HEK293 (cell line): ENCODE measurements at regions not wholly inside any gene's neighbourhood (a gene's known extent, or its start where the extent isn't known, plus 50 kb on each side); places are given as distances from the start of the nearest gene placed in this dataset.

Experiments
- CTCF ChIA-PET: fragments of 350-600 bp; formaldehyde crosslinking; extraction: SDS; loops from one replicate; lab custom pipeline; 2021; ENCODE audit warnings: antibody characterized with exemption; lab: Yijun Ruan, JAX
- POLR2A ChIA-PET: fragments of 300-600 bp; formaldehyde crosslinking; extraction: SDS; loops from one replicate; lab custom pipeline; 2020; ENCODE audit warnings: antibody characterized with exemption, inconsistent platforms; lab: Yijun Ruan, JAX
- H3K27ac ChIP-seq: fragments of 200-500 bp; sonication (Bioruptor generic); 2 replicates; pipeline ENCODE4 v1.5.1; 2014; ENCODE audit warnings: low read depth, low read length, control low read depth, inconsistent platforms; ENCODE audit errors: extremely low read depth
- H3K36me3 ChIP-seq, 2 experiments: fragments of 200-500 bp in 1 of 2; sonication (Bioruptor generic) in 1 of 2; 1 replicate in 1 of 2; 2 replicates in 1 of 2; pipeline ENCODE4 v1.5.1; 2014 to 2017; ENCODE audit warnings: inconsistent platforms in 2 of 2, low read length in 2 of 2; ENCODE audit not compliant: control insufficient read depth in 2 of 2, insufficient read depth in 1 of 2
- H3K4me1 ChIP-seq: fragments of 200-500 bp; sonication (Bioruptor generic); 2 replicates; pipeline ENCODE4 v1.5.1; 2014; ENCODE audit warnings: mild to moderate bottlenecking, low read length, inconsistent platforms; ENCODE audit not compliant: control insufficient read depth, insufficient read depth
- H3K4me3 ChIP-seq: 2 replicates; pipeline ENCODE4 v1.5.1; 2011; ENCODE audit warnings: low read depth, mild to moderate bottlenecking, control low read depth, low read length, moderate library complexity
- H3K9me3 ChIP-seq: fragments of 200-500 bp; sonication (Bioruptor generic); 2 replicates; pipeline ENCODE4 v1.5.1; 2014; ENCODE audit warnings: low read depth, low read length, inconsistent platforms; ENCODE audit not compliant: control insufficient read depth, insufficient read depth
- BCL6B ChIP-seq: fragments of 450-650 bp; formaldehyde crosslinking; IDR thresholded peaks from 2 replicates; pipeline ENCODE4 v1.5.1; 2017; ENCODE audit warnings: missing biosample characterization, missing genetic modification characterization
- GLI4 ChIP-seq: fragments of 450-650 bp; formaldehyde crosslinking; IDR thresholded peaks from 2 replicates; pipeline ENCODE4 v1.5.1; 2016; ENCODE audit warnings: missing biosample characterization, missing genetic modification characterization
- HIC1 ChIP-seq: fragments of 450-650 bp; formaldehyde crosslinking; IDR thresholded peaks from 2 replicates; pipeline ENCODE4 v1.5.1; 2016; ENCODE audit warnings: missing biosample characterization, missing genetic modification characterization
- KLF17 ChIP-seq: fragments of 450-650 bp; formaldehyde crosslinking; IDR thresholded peaks from 2 replicates; pipeline ENCODE4 v1.5.1; 2016; ENCODE audit warnings: missing biosample characterization, missing genetic modification characterization
- KLF8 ChIP-seq: fragments of 450-650 bp; formaldehyde crosslinking; IDR thresholded peaks from 2 replicates; pipeline ENCODE4 v1.5.1; 2016; ENCODE audit warnings: missing biosample characterization, missing genetic modification characterization
- OSR2 ChIP-seq: fragments of 450-650 bp; formaldehyde crosslinking; IDR thresholded peaks from 2 replicates; pipeline ENCODE4 v1.5.1; 2016; ENCODE audit warnings: missing biosample characterization, missing genetic modification characterization
- OVOL3 ChIP-seq: fragments of 450-650 bp; formaldehyde crosslinking; IDR thresholded peaks from 2 replicates; pipeline ENCODE4 v1.5.1; 2016; ENCODE audit warnings: missing biosample characterization, missing genetic modification characterization
- REPIN1 ChIP-seq: fragments of 450-650 bp; formaldehyde crosslinking; IDR thresholded peaks from 2 replicates; pipeline ENCODE4 v1.5.1; 2017; ENCODE audit warnings: missing biosample characterization, missing genetic modification characterization, low read depth
- YY2 ChIP-seq: fragments of 450-650 bp; formaldehyde crosslinking; IDR thresholded peaks from 2 replicates; pipeline ENCODE4 v1.5.1; 2016; ENCODE audit warnings: missing biosample characterization, missing genetic modification characterization
- ZBTB48 ChIP-seq: fragments of 450-650 bp; formaldehyde crosslinking; IDR thresholded peaks from 2 replicates; pipeline ENCODE4 v1.5.1; 2016; ENCODE audit warnings: missing biosample characterization, missing genetic modification characterization
- ZFHX2 ChIP-seq: fragments of 450-650 bp; formaldehyde crosslinking; conservative IDR thresholded peaks from 2 replicates; pipeline ENCODE4 v1.5.1; 2016; ENCODE audit warnings: missing biosample characterization, missing genetic modification characterization
- ZFP41 ChIP-seq: fragments of 450-650 bp; formaldehyde crosslinking; IDR thresholded peaks from 2 replicates; pipeline ENCODE4 v1.5.1; 2016; ENCODE audit warnings: missing biosample characterization, missing genetic modification characterization, borderline replicate concordance
- ZNF114 ChIP-seq: fragments of 450-650 bp; formaldehyde crosslinking; IDR thresholded peaks from 2 replicates; pipeline ENCODE4 v1.5.0; 2017; ENCODE audit warnings: missing biosample characterization, missing genetic modification characterization
- ZNF211 ChIP-seq: fragments of 450-650 bp; formaldehyde crosslinking; IDR thresholded peaks from 2 replicates; pipeline ENCODE4 v1.5.1; 2016; ENCODE audit warnings: low read depth, missing biosample characterization, missing genetic modification characterization
- ZNF311 ChIP-seq: fragments of 450-650 bp; formaldehyde crosslinking; IDR thresholded peaks from 2 replicates; pipeline ENCODE4 v1.5.1; 2017; ENCODE audit warnings: missing biosample characterization, missing genetic modification characterization, borderline replicate concordance
- ZNF354C ChIP-seq: fragments of 450-650 bp; formaldehyde crosslinking; IDR thresholded peaks from 2 replicates; pipeline ENCODE4 v1.5.1; 2016; ENCODE audit warnings: missing biosample characterization, missing genetic modification characterization, low read depth, borderline replicate concordance
- ZNF398 ChIP-seq: fragments of 450-650 bp; formaldehyde crosslinking; IDR thresholded peaks from 2 replicates; pipeline ENCODE4 v1.5.1; 2017; ENCODE audit warnings: missing biosample characterization, missing genetic modification characterization
- ZNF610 ChIP-seq: fragments of 450-650 bp; formaldehyde crosslinking; IDR thresholded peaks from 2 replicates; pipeline ENCODE4 v1.5.1; 2016; ENCODE audit warnings: missing biosample characterization, missing genetic modification characterization, borderline replicate concordance

- no peaks in the 10 kb centered on the region for H3K36me3 ChIP-seq
- ChIA-PET CTCF (interaction anchor here (0.6 kb wide), 2 partner anchors 176 to 474 kb away, joined by 3 to 4 read pairs; no protein-coding TSS in a partner anchor), POLR2A (no interaction called here)
- no peaks in the 10 kb centered on the region for H3K4me1 ChIP-seq
- no peaks in the 10 kb centered on the region for H3K9me3 ChIP-seq
- no peak overlapping the region for H3K4me3 ChIP-seq
- no peak overlapping the region for H3K27ac ChIP-seq
- no peak for TF ChIP-seq ZNF114 (tag by site-specific recombination)
- no peak for TF ChIP-seq BCL6B (tag by site-specific recombination)
- TF ChIP-seq ZNF211 (tag by site-specific recombination): no peak
- TF ChIP-seq ZBTB48 (tag by site-specific recombination): no peak
- TF ChIP-seq ZFP41: no peak
- no peak for TF ChIP-seq OVOL3
- no peak for TF ChIP-seq ZFHX2 (tag by site-specific recombination)
- no peak for TF ChIP-seq ZNF311 (tag by site-specific recombination)
- TF ChIP-seq GLI4 (tag by site-specific recombination): no peak
- TF ChIP-seq OSR2: no peak
These were observed 359.1 kb upstream of the ADAMTSL1 start for GRCh38 chr9:18114559-18115475.

- no peaks in the 10 kb centered on the region for H3K36me3 ChIP-seq
- no peaks in the 10 kb centered on the region for H3K4me1 ChIP-seq
- ChIA-PET CTCF (interaction anchor here (0.6 kb wide), 1 partner anchor 306 kb away, joined by 3 read pairs; no protein-coding TSS in a partner anchor), POLR2A (no interaction called here)
- no peak overlapping the region for H3K27ac ChIP-seq
- TF ChIP-seq ZNF610 (no peak), HIC1 (no peak), ZNF398 (tag by site-specific recombination) (no peak), ZFHX2 (tag by site-specific recombination) (no peak), KLF17 (tag by site-specific recombination) (no peak), YY2 (tag by site-specific recombination) (no peak), ZNF354C (tag by site-specific recombination) (no peak), KLF8 (tag by site-specific recombination) (no peak), REPIN1 (no peak)
- no peak overlapping the region for H3K4me3 ChIP-seq
- no peaks in the 10 kb centered on the region for H3K9me3 ChIP-seq
These were observed 355.7 kb upstream of the ADAMTSL1 start for GRCh38 chr9:18118268-18118667.
